ENCODE measurements at regions not wholly inside any gene's neighbourhood (a gene's known extent, or its start where the extent isn't known, plus 50 kb on each side); places are given as distances from the start of the nearest gene placed in this dataset.

DNA sequence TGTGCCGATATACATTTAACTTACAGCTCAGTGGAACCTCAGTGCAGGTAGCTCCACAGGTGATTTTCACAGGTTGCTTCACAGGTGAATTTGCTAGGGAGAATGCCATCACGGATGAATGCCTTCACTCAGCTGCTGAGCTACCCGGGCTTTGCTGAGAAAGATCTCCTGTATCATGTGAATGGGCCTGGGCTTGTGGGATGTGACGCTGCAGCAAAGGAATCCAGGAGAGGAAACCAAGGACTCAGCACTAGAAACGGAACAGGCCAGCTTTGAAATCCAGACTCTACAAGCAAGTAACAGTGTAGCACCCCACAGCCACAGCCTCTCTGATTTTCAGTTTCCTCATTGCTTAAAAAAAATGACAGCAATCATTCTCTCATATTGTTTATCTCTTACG is 271.4 kb upstream of the MAF start:
- Histone ChIP-seq H3K27me3 (no peaks in the 10 kb centered on the region), H3K4me3 (no peak overlapping the region), H3K9me3 (no peaks in the 10 kb centered on the region), H3K27ac (no peak overlapping the region), H3K36me3 (no peaks in the 10 kb centered on the region), H3K4me1 (no peaks in the 10 kb centered on the region)
- TF ChIP-seq POLR2AphosphoS5 (IDR thresholded peaks at IDR 0.05) (no peak), POLR2A (IDR thresholded peaks at IDR 0.05) (no peak), EP300 (IDR thresholded peaks at IDR 0.05) (no peak)
- TF ChIP-seq, protein P1, sequence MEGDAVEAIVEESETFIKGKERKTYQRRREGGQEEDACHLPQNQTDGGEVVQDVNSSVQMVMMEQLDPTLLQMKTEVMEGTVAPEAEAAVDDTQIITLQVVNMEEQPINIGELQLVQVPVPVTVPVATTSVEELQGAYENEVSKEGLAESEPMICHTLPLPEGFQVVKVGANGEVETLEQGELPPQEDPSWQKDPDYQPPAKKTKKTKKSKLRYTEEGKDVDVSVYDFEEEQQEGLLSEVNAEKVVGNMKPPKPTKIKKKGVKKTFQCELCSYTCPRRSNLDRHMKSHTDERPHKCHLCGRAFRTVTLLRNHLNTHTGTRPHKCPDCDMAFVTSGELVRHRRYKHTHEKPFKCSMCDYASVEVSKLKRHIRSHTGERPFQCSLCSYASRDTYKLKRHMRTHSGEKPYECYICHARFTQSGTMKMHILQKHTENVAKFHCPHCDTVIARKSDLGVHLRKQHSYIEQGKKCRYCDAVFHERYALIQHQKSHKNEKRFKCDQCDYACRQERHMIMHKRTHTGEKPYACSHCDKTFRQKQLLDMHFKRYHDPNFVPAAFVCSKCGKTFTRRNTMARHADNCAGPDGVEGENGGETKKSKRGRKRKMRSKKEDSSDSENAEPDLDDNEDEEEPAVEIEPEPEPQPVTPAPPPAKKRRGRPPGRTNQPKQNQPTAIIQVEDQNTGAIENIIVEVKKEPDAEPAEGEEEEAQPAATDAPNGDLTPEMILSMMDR (IDR thresholded peaks at IDR 0.05): no peak
- DNase-seq: no peak
- 82 to 90% (median 87%) methylated on average over 6 of the region's 6 CpGs for WGBS, 5 donors
- intact Hi-C loops (cut with DNase I; ENCODE audit: low total_unique reads): no loop called here

DNA sequence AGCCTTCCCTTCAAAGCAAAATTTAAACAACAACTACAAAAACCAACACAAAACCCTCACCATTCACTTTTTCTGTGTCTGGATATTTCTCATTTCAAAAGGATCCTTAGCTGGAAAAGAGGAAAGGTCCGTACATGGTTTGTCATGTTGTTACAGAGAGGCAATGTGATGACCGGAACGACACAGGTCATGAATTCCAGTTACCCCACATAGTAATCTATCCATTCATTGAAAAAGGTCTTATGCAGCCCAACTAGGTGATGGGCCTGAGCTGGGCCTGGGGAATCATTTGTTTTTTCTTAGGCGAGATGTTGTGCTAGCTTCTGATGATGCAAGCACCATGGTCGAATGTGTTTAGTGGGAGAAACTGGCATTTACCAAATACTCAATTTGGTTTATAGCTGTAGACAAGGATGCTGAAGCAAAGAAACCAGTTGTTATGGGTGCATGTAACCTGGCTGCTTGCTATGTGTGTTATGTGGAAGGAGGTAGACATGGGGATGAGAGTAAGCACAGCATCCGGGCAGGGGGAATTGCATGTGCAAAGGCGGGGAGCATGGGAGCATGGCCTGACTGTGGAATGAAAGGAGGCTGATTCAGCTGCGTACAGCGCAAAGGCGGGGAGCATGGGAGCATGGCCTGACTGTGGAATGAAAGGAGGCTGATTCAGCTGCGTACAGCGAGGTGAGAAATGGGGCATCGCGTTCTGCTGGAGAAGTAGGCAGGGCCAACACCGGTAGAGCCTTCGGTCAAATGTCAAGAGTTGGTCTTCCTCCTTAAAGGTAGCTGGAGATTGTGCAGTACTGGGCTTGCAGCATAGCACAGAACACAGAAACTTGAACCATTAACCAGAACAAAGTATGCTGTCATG is 269.7 kb upstream of the MAF start:
- intact Hi-C loops (cut with DNase I; ENCODE audit: low total_unique reads): no loop called here
- Histone ChIP-seq H3K27me3 (no peaks in the 10 kb centered on the region), H3K36me3 (no peaks in the 10 kb centered on the region), H3K4me3 (no peak overlapping the region), H3K9me3 (no peaks in the 10 kb centered on the region), H3K27ac (no peak overlapping the region), H3K4me1 (no peaks in the 10 kb centered on the region)
- DNase-seq: no peak
- TF ChIP-seq, protein P1 (IDR thresholded peaks at IDR 0.05): no peak
- no peak for TF ChIP-seq EP300 (IDR thresholded peaks at IDR 0.05)
- no peak for TF ChIP-seq POLR2A (IDR thresholded peaks at IDR 0.05)
- TF ChIP-seq POLR2AphosphoS5 (IDR thresholded peaks at IDR 0.05): no peak
- 91 to 96% (median 96%) methylated on average over 16 of the region's 16 CpGs for WGBS, 5 donors

DNA sequence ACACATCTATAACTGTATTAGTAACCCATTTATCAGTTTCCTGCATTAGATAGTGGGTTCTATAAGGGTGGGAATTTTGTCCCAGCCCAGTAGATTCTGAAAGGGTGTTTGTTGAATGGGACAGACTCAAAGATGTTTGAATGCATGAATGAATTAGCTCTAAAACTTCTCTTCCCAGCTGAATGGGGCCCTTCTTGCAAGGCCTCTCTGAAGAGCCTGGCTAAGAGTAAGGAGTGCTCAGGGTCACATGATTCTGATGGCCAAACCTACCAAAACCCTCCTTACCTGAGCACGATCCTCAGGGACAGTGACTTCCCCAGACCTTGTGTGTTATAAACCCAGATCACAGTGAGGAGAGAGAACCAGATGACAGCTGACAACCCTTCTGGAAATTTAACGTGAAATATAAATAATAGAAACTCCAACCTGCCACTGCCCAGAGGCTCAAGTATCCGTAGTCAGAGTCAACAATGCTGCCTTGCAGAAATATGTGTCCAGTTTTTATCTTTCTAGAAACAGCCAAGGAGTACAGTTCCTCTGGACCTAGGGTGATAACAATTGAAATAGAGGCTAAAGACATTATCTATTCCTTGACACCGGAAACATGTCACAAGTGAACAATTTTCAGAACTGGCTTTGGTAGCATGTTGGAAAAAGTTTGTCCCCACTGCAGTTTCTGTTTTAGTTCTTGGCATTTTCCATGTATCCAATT is 268.9 kb upstream of the MAF start:
- DNase-seq: no peak
- WGBS, 5 donors: 73 to 89% (median 81%) methylated on average over 4 of the region's 4 CpGs
- H3K4me1 ChIP-seq: no peaks in the 10 kb centered on the region
- H3K27ac ChIP-seq: no peak overlapping the region
- no peaks in the 10 kb centered on the region for H3K36me3 ChIP-seq
- TF ChIP-seq POLR2AphosphoS5 (IDR thresholded peaks at IDR 0.05) (no peak), POLR2A (IDR thresholded peaks at IDR 0.05) (no peak), EP300 (IDR thresholded peaks at IDR 0.05) (no peak)
- TF ChIP-seq, protein P1 (IDR thresholded peaks at IDR 0.05): no peak
- intact Hi-C loops (cut with DNase I; ENCODE audit: low total_unique reads): no loop called here
- H3K9me3 ChIP-seq: no peaks in the 10 kb centered on the region
- no peaks in the 10 kb centered on the region for H3K27me3 ChIP-seq
- no peak overlapping the region for H3K4me3 ChIP-seq

DNA sequence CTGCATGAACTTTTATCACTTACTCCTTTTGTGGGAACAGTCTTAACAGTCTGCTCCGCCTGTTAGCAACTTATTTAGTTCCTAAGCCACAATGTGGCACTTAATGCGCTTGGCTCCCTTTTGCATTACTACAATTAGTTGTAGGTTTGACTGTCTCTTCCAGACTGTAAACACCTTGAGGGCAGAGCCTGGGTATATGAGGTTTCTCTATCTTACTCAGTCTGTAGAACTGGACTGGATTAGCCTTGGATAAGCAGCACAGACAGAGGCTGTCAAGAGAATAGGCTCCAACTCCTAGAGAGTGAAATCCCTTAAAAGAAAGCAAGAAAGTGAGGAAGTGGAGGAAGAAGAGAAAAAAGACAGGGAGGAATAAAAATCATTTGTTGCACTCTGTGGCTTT is 268.3 kb upstream of the MAF start:
- WGBS, 5 donors: 93 to 100% (median 95%) methylated on average over 2 of the region's 2 CpGs
- intact Hi-C loops (cut with DNase I; ENCODE audit: low total_unique reads): no loop called here
- H3K27me3 ChIP-seq: no peaks in the 10 kb centered on the region
- H3K36me3 ChIP-seq: no peaks in the 10 kb centered on the region
- TF ChIP-seq EP300 (IDR thresholded peaks at IDR 0.05): no peak
- TF ChIP-seq, protein P1 (IDR thresholded peaks at IDR 0.05): no peak
- TF ChIP-seq POLR2AphosphoS5 (IDR thresholded peaks at IDR 0.05): no peak
- no peak for TF ChIP-seq POLR2A (IDR thresholded peaks at IDR 0.05)
- H3K9me3 ChIP-seq: no peaks in the 10 kb centered on the region
- no peak overlapping the region for H3K27ac ChIP-seq
- H3K4me1 ChIP-seq: no peaks in the 10 kb centered on the region
- DNase-seq: no peak
- H3K4me3 ChIP-seq: no peak overlapping the region
